ENCODE measurements at regions not wholly inside any gene's neighbourhood (a gene's known extent, or its start where the extent isn't known, plus 50 kb on each side); places are given as distances from the start of the nearest gene placed in this dataset.

DNA sequence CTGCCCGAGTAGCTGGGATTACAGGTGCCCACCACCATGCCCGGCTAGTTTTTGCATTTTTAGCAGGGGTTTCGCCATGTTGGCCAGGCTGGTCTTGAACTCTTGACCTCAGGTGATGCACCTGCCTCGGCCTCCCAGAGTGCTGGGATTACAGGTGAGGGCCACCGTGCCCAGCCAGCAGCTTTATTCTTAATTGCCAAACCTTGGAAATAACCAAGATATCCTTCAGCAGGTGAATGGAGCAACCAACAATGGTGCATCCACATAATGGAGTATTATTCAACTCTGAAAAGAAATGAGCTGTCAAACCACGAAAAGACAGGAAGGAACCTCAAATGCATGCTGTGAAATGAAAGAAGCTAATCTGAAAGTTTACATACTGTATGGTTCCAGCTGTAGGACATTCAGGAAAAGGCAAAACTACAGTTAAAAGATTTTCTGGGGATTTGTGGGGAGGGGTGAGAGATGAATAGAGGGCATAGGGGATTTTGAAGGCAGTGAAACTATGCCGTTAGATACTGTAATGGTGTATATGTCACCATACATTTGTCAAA is 118.8 kb upstream of the CCND2 start:
- no peaks in the 10 kb centered on the region for H3K36me3 ChIP-seq (ENCODE audit: control insufficient read depth, insufficient read depth, low read length)
- CTCF ChIA-PET = interaction anchor here (0.5 kb wide), 1 partner anchor 1109 kb away, joined by 3 read pairs; no protein-coding TSS in a partner anchor
- 70% methylated on average over 4 of the region's 7 CpGs; no CpG with 5 or more reads in 1 of the 2 experiments for WGBS, 2 experiments (ENCODE audit: extremely low coverage in 2 of 2, insufficient read length in 1 of 2)

More for the DNA sequence above, 118.8 kb upstream of the CCND2 start:
- in situ Hi-C loops (cut with MboI; ENCODE audit: low sequenced_read_pairs) (no loop called here), intact Hi-C loops (cut with micrococcal nuclease) (no loop called here), dilution Hi-C loops (cut with HindIII; ENCODE audit: low sequenced_read_pairs, unreplicated experiment) (no loop called here)
- no peak overlapping the region for H4K91ac ChIP-seq (ENCODE audit: insufficient read depth, low read depth, low read length)
- no peaks in the 10 kb centered on the region for H3K9me1 ChIP-seq (ENCODE audit: insufficient read depth, low read length)
- H3K18ac ChIP-seq (ENCODE audit: low read depth, low read length) = no peak overlapping the region
- no TSS peak for BruUV-seq (replicated peaks)
- H3K9ac ChIP-seq (ENCODE audit: low read depth, low read length) = no peak overlapping the region
- H3K4me1 ChIP-seq (ENCODE audit: control insufficient read depth, insufficient read depth, low read length) = no peaks in the 10 kb centered on the region
- no peaks in the 10 kb centered on the region for H4K20me1 ChIP-seq (ENCODE audit: insufficient read depth, low read length)
- H3K9me3 ChIP-seq (ENCODE audit: control insufficient read depth, insufficient read depth, low read length) = no peaks in the 10 kb centered on the region
- POLR2A ChIA-PET (ENCODE audit: unreplicated experiment) = no interaction called here
- ATAC-seq (ENCODE audit: low read depth) (no peak), DNase-seq (no peak)
- H3K27me3 ChIP-seq (ENCODE audit: control insufficient read depth, insufficient read depth, low read length) = peaks cover 1% of the 10 kb centered on the region; the same call in 1 of the 2 replicates
- no peak overlapping the region for H3K4me2 ChIP-seq (ENCODE audit: low read depth, low read length)
- no peaks in the 10 kb centered on the region for H3K79me1 ChIP-seq (ENCODE audit: low read depth in 1 of 2, low read length in 2 of 2)
- H4K8ac ChIP-seq (ENCODE audit: low read depth in 2 of 2, low read length in 2 of 2) = no peak overlapping the region
- no peak overlapping the region for H3K23ac ChIP-seq (ENCODE audit: low read depth, low read length)
- H2BK20ac ChIP-seq (ENCODE audit: low read depth, low read length) = no peak overlapping the region
- TF ChIP-seq USF2 (IDR thresholded peaks at IDR 0.05; ENCODE audit: low read depth, low read length) = no peak
- no peak for TF ChIP-seq MAZ (IDR thresholded peaks at IDR 0.05; ENCODE audit: borderline replicate concordance, low read depth, low read length)
- TF ChIP-seq, protein P1, sequence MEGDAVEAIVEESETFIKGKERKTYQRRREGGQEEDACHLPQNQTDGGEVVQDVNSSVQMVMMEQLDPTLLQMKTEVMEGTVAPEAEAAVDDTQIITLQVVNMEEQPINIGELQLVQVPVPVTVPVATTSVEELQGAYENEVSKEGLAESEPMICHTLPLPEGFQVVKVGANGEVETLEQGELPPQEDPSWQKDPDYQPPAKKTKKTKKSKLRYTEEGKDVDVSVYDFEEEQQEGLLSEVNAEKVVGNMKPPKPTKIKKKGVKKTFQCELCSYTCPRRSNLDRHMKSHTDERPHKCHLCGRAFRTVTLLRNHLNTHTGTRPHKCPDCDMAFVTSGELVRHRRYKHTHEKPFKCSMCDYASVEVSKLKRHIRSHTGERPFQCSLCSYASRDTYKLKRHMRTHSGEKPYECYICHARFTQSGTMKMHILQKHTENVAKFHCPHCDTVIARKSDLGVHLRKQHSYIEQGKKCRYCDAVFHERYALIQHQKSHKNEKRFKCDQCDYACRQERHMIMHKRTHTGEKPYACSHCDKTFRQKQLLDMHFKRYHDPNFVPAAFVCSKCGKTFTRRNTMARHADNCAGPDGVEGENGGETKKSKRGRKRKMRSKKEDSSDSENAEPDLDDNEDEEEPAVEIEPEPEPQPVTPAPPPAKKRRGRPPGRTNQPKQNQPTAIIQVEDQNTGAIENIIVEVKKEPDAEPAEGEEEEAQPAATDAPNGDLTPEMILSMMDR (conservative IDR thresholded peaks at IDR 0.05; ENCODE audit: low read depth, low read length) = no peak
- TF ChIP-seq SMC3 (IDR thresholded peaks at IDR 0.05; ENCODE audit: low read depth, low read length) = no peak
- no peak for TF ChIP-seq CHD1 (IDR thresholded peaks at IDR 0.05; ENCODE audit: low read depth, low read length)
- TF ChIP-seq MAFK (IDR thresholded peaks at IDR 0.05; ENCODE audit: low read depth, low read length) = no peak
- TF ChIP-seq RFX5 (IDR thresholded peaks at IDR 0.05; ENCODE audit: low read depth, low read length) = no peak
- no peak for TF ChIP-seq ELK1 (IDR thresholded peaks at IDR 0.05; ENCODE audit: borderline replicate concordance, low read depth, low read length)
- TF ChIP-seq CEBPB (IDR thresholded peaks at IDR 0.05; ENCODE audit: low read depth, low read length) = no peak
- TF ChIP-seq RAD21 (IDR thresholded peaks at IDR 0.05; ENCODE audit: low read length) = no peak
- TF ChIP-seq FOS (IDR thresholded peaks at IDR 0.05; ENCODE audit: low read depth, low read length) = no peak
- TF ChIP-seq BHLHE40 (IDR thresholded peaks at IDR 0.05; ENCODE audit: low read depth, low read length) = no peak
- TF ChIP-seq RCOR1 (IDR thresholded peaks at IDR 0.05; ENCODE audit: insufficient replicate concordance, low read length) = no peak
- no peak for TF ChIP-seq NFE2L2 (IDR thresholded peaks at IDR 0.05; ENCODE audit: low read depth, low read length)
- H3K14ac ChIP-seq (replicated peaks; ENCODE audit: low read depth, low read length) = no peak overlapping the region
- no peak overlapping the region for H3K4ac ChIP-seq (ENCODE audit: low read depth, low read length)
- no peak overlapping the region for H2BK5ac ChIP-seq (ENCODE audit: low read depth, low read length, poor library complexity, severe bottlenecking)
- H3K56ac ChIP-seq (ENCODE audit: extremely low read depth, insufficient read depth, low read length) = no peak overlapping the region; the same call in 1 of the 2 replicates
- no peak overlapping the region for H4K5ac ChIP-seq (ENCODE audit: low read depth, low read length)
- H2AFZ ChIP-seq (replicated peaks; ENCODE audit: low read length, poor library complexity) = no peak overlapping the region
- H2AK9ac ChIP-seq (replicated peaks; ENCODE audit: low read depth, low read length, poor library complexity) = no peak overlapping the region
- no peak overlapping the region for H2BK120ac ChIP-seq (ENCODE audit: low read depth, low read length)
- no peak overlapping the region for H2BK15ac ChIP-seq (ENCODE audit: low read depth, low read length)
- H2AK5ac ChIP-seq (ENCODE audit: low read depth, low read length) = no peak overlapping the region
- H3K27ac ChIP-seq (ENCODE audit: insufficient read depth, low read length) = no peak overlapping the region
- no peak overlapping the region for H3K4me3 ChIP-seq (ENCODE audit: insufficient read depth, low read depth, low read length)

All from IMR-90 (cell line).